ENCODE measurements at regions not wholly inside any gene's neighbourhood (a gene's known extent, or its start where the extent isn't known, plus 50 kb on each side); places are given as distances from the start of the nearest gene placed in this dataset.

GRCh38 chr19:28468701-28469459 lies 744.1 kb downstream of the UQCRFS1 start:
- peak overlapping the region; percentile 43 for H3K27ac Mint-ChIP-seq (ENCODE audit: unreplicated experiment)
- intact Hi-C loops (cut with micrococcal nuclease; ENCODE audit: unreplicated experiment) = no loop called here
- BruUV-seq (replicated peaks) = no TSS peak

GRCh38 chr19:28466107-28467045 lies 746.6 kb downstream of the UQCRFS1 start:
- Mint-ChIP-seq H3K27ac (ENCODE audit: unreplicated experiment) (no peak overlapping the region), H3K36me3 (ENCODE audit: insufficient read depth, unreplicated experiment) (no peaks in the 10 kb centered on the region), H3K4me1 (ENCODE audit: low read depth, unreplicated experiment) (peaks cover 29% of the 10 kb centered on the region), H3K27me3 (ENCODE audit: unreplicated experiment) (no peaks in the 10 kb centered on the region), H3K9me3 (ENCODE audit: low read depth, unreplicated experiment) (no peaks in the 10 kb centered on the region), H3K4me3 (ENCODE audit: low read depth, unreplicated experiment) (no peak overlapping the region)
- DNase-seq = peak; percentile 85
- CTCF ChIA-PET = interaction anchor here (0.6 to 1.9 kb wide), 3 partner anchors 167 to 795 kb away, joined by 3 to 9 read pairs (median 4); no protein-coding TSS in a partner anchor
- intact Hi-C loops (cut with micrococcal nuclease; ENCODE audit: unreplicated experiment) = loop anchor here (1.0 kb wide), 3 partner anchors 167 to 413 kb away; no protein-coding TSS in a partner anchor
- BruUV-seq (replicated peaks) = no TSS peak
- peak; percentile 80 for TF ChIP-seq CTCF (IDR thresholded peaks at IDR 0.05; ENCODE audit: unreplicated experiment)

More at GRCh38 chr19:28468701-28469459, 744.1 kb downstream of the UQCRFS1 start:
- H3K4me3 Mint-ChIP-seq (ENCODE audit: low read depth, unreplicated experiment) = no peak overlapping the region
- TF ChIP-seq CTCF (IDR thresholded peaks at IDR 0.05; ENCODE audit: unreplicated experiment) = no peak
- peak; percentile 73 for DNase-seq
- H3K27me3 Mint-ChIP-seq (ENCODE audit: unreplicated experiment) = no peaks in the 10 kb centered on the region
- no peaks in the 10 kb centered on the region for H3K9me3 Mint-ChIP-seq (ENCODE audit: low read depth, unreplicated experiment)
- H3K4me1 Mint-ChIP-seq (ENCODE audit: low read depth, unreplicated experiment) = peaks cover 49% of the 10 kb centered on the region
- H3K36me3 Mint-ChIP-seq (ENCODE audit: insufficient read depth, unreplicated experiment) = no peaks in the 10 kb centered on the region
- CTCF ChIA-PET = interaction anchor here (0.6 to 1.8 kb wide), 6 partner anchors 9 to 410 kb away, joined by 3 to 11 read pairs (median 4); no protein-coding TSS in a partner anchor

- Mint-ChIP-seq H3K27me3 (ENCODE audit: unreplicated experiment) (no peaks in the 10 kb centered on the region), H3K36me3 (ENCODE audit: insufficient read depth, unreplicated experiment) (no peaks in the 10 kb centered on the region), H3K4me1 (ENCODE audit: low read depth, unreplicated experiment) (peaks cover 29% of the 10 kb centered on the region), H3K4me3 (ENCODE audit: low read depth, unreplicated experiment) (no peak overlapping the region), H3K27ac (ENCODE audit: unreplicated experiment) (no peak overlapping the region), H3K9me3 (ENCODE audit: low read depth, unreplicated experiment) (no peaks in the 10 kb centered on the region)
- intact Hi-C loops (cut with micrococcal nuclease; ENCODE audit: unreplicated experiment) = loop anchor here (1.0 kb wide), 3 partner anchors 168 to 414 kb away; no protein-coding TSS in a partner anchor
- no TSS peak for BruUV-seq (replicated peaks)
- CTCF ChIA-PET = interaction anchor here (1.9 kb wide), 1 partner anchor 168 kb away, joined by 9 read pairs; no protein-coding TSS in a partner anchor
- peak; percentile 4 for DNase-seq
- no peak for TF ChIP-seq CTCF (IDR thresholded peaks at IDR 0.05; ENCODE audit: unreplicated experiment)
These were observed 747.4 kb downstream of the UQCRFS1 start for GRCh38 chr19:28465371-28466086.

Data from Calu3 (cell line).